ENCODE measurements at regions not wholly inside any gene's neighbourhood (a gene's known extent, or its start where the extent isn't known, plus 50 kb on each side); places are given as distances from the start of the nearest gene placed in this dataset.

DNA sequence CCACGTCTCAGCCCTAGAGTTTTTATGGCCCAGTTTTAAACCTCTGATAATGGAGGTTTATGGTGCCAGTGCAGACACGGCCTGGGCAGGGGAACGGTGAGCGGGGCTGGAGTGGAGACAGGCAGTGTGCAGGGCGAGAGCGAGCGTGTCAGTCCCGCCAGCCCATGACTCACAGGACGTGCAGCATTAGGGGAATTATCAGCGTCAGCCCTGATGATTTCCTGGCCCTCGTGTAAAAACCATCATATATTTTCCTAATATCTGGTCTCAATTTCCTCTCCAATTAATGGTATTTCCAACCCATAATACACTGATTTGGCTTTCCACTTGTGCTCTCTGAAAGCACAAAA, 104.6 kb upstream of the VSTM2B start:
- TF ChIP-seq SPI1 (IDR thresholded peaks at IDR 0.05; ENCODE audit: low read depth, low read length) (no peak), POLR2AphosphoS5 (IDR thresholded peaks at IDR 0.05; ENCODE audit: low read depth, low read length) (no peak), POLR2A (IDR thresholded peaks at IDR 0.05; ENCODE audit: low read depth, low read length) (no peak)
